NCI-H146 treated with DMSO at 0.1 percent for 48 hours (cell line): ENCODE measurements at regions not wholly inside any gene's neighbourhood (a gene's known extent, or its start where the extent isn't known, plus 50 kb on each side); places are given as distances from the start of the nearest gene placed in this dataset.
A peak's percentile ranks its signal among the peaks of the same experiment; 100 is the strongest.
"Not testable (repeated sequence)": the region's sequence is repeated elsewhere in the genome, so short reads cannot be mapped to it uniquely, and the experiment has no call there.

ENCODE experiments used
- DNase-seq: peaks from one replicate; lab custom pipeline; 2025; ENCODE audit not compliant: unreplicated experiment; lab: John Stamatoyannopoulos, UW

GRCh38 chr20:50356962-50357782 lies 153.0 kb upstream of the PTPN1 start:
- DNase-seq = no peak

- DNase-seq = no peak
These were observed 152.4 kb upstream of the PTPN1 start for GRCh38 chr20:50357783-50358161.

GRCh38 chr20:50358166-50358565 lies 152.0 kb upstream of the PTPN1 start:
- DNase-seq = no peak

GRCh38 chr20:50358971-50359370 lies 151.2 kb upstream of the PTPN1 start:
- no peak for DNase-seq

- no peak for DNase-seq
These were observed 150.5 kb upstream of the PTPN1 start for GRCh38 chr20:50359607-50360217.

- DNase-seq = no peak
These were observed 149.9 kb upstream of the PTPN1 start for GRCh38 chr20:50360218-50360672.

- DNase-seq = no peak
These were observed 149.3 kb upstream of the PTPN1 start for GRCh38 chr20:50360921-50361320.

GRCh38 chr20:50362177-50362576 lies 148.0 kb upstream of the PTPN1 start:
- not testable (repeated sequence) for DNase-seq

GRCh38 chr20:50363027-50363426 lies 147.2 kb upstream of the PTPN1 start:
- DNase-seq = no peak

- DNase-seq = no peak
These were observed 146.7 kb upstream of the PTPN1 start for GRCh38 chr20:50363479-50363878.

GRCh38 chr20:50364542-50364941 lies 145.6 kb upstream of the PTPN1 start:
- no peak for DNase-seq

- peak; percentile 93 for DNase-seq
These were observed 143.7 kb upstream of the PTPN1 start for GRCh38 chr20:50366270-50367103.

- no peak for DNase-seq
These were observed 143.0 kb upstream of the PTPN1 start for GRCh38 chr20:50367104-50367674.

- DNase-seq = no peak
These were observed 142.3 kb upstream of the PTPN1 start for GRCh38 chr20:50367739-50368375.

- no peak for DNase-seq
These were observed 141.8 kb upstream of the PTPN1 start for GRCh38 chr20:50368386-50368785.

- DNase-seq = no peak
These were observed 141.4 kb upstream of the PTPN1 start for GRCh38 chr20:50368813-50369224.

- no peak for DNase-seq
These were observed 140.8 kb upstream of the PTPN1 start for GRCh38 chr20:50369225-50370035.

- DNase-seq = no peak
These were observed 140.1 kb upstream of the PTPN1 start for GRCh38 chr20:50370036-50370566.

- DNase-seq = peak; percentile 66
These were observed 138.1 kb upstream of the PTPN1 start for GRCh38 chr20:50371878-50372769.
